Endothelial cell of umbilical vein (primary cell): ENCODE measurements at regions not wholly inside any gene's neighbourhood (a gene's known extent, or its start where the extent isn't known, plus 50 kb on each side); places are given as distances from the start of the nearest gene placed in this dataset.

Experiments
- BruUV-seq: library from RNA; stranded (reverse); fragments of 400-500 nt; replicated peaks from 2 replicates; lab custom pipeline; 2021; lab: Mats Ljungman, UMichigan
- CTCF ChIA-PET: fragments of 300-600, 350-600 bp; sonication (Branson Sonifier 250); formaldehyde crosslinking; loops from one replicate; lab custom pipeline; 2021; ENCODE audit warnings: antibody characterized with exemption, inconsistent platforms; lab: Charles Lee
- POLR2A ChIA-PET: fragments of 300-600, 350-600 bp; sonication (Branson Sonifier 250); formaldehyde crosslinking; loops from one replicate; lab custom pipeline; 2021; ENCODE audit warnings: antibody characterized with exemption, inconsistent platforms; lab: Charles Lee
- DNase-seq: peaks from one replicate; pipeline ENCODE4 v3.0.0-alpha.2; 2011; ENCODE audit warnings: low read depth, low spot score
- FAIRE-seq: peaks from 2 replicates; lab custom pipeline; 2011; peaks lifted over from hg19 to GRCh38; lab: Jason Lieb, UNC
- H2AFZ ChIP-seq: 2 replicates; pipeline ENCODE4 v1.6.0; 2012; ENCODE audit warnings: low read depth, low read length, control low read depth, inconsistent platforms
- H3K27ac ChIP-seq: 2 replicates; pipeline ENCODE4 v1.5.1; 2011; ENCODE audit warnings: low read depth, mild to moderate bottlenecking, control low read depth, low read length, moderate library complexity; ENCODE audit not compliant: insufficient read depth
- H3K27me3 ChIP-seq, 2 experiments: 2 replicates each; pipeline versions ENCODE4 v1.6.0 to v1.6.1; 2011; ENCODE audit warnings: low read length in 2 of 2, mixed read lengths in 1 of 2; ENCODE audit not compliant: control insufficient read depth in 2 of 2, insufficient read depth in 2 of 2
- H3K36me3 ChIP-seq, 2 experiments: 2 replicates in 1 of 2; 3 replicates in 1 of 2; pipeline ENCODE4 v1.5.1; 2011; ENCODE audit warnings: low read length in 2 of 2, mild to moderate bottlenecking in 1 of 2, moderate library complexity in 1 of 2; ENCODE audit not compliant: control insufficient read depth in 2 of 2, insufficient read depth in 2 of 2; ENCODE audit errors: extremely low read depth in 1 of 2
- H3K4me1 ChIP-seq: 3 replicates; pipeline ENCODE4 v1.5.1; 2011; ENCODE audit warnings: mild to moderate bottlenecking, low read length; ENCODE audit not compliant: control insufficient read depth, insufficient read depth; ENCODE audit errors: extremely low read depth
- H3K4me2 ChIP-seq: 2 replicates; pipeline ENCODE4 v1.6.1; 2011; ENCODE audit warnings: low read length, control low read depth, mixed read lengths; ENCODE audit not compliant: insufficient read depth
- H3K4me3 ChIP-seq, 3 experiments: fragments of 200-600 bp in 1 of 3; sonication (generic), shearing (Covaris generic) in 1 of 3; replicated peaks in 1 of 3; 2 replicates each; pipeline ENCODE4 v1.5.1; 2011 to 2016; ENCODE audit warnings: control low read depth in 3 of 3, low read length in 3 of 3, mild to moderate bottlenecking in 2 of 3, inconsistent platforms in 1 of 3, low read depth in 1 of 3, moderate library complexity in 1 of 3; ENCODE audit not compliant: insufficient read depth in 1 of 3
- H3K79me2 ChIP-seq: 2 replicates; pipeline ENCODE4 v1.6.0; 2012; ENCODE audit warnings: low read length, inconsistent platforms; ENCODE audit not compliant: control insufficient read depth, insufficient read depth
- H3K9ac ChIP-seq: replicated peaks from 2 replicates; pipeline ENCODE3; 2011; ENCODE audit warnings: low read length, control low read depth; ENCODE audit not compliant: insufficient read depth; ENCODE audit errors: extremely low read depth
- H3K9me1 ChIP-seq: replicated peaks from 3 replicates; pipeline ENCODE4 v1.6.0; 2011; ENCODE audit warnings: mild to moderate bottlenecking, low read length; ENCODE audit not compliant: control insufficient read depth, insufficient read depth; ENCODE audit errors: extremely low read depth
- H3K9me3 ChIP-seq: replicated peaks from 2 replicates; pipeline ENCODE4 v1.5.1; 2012; ENCODE audit warnings: low read length, inconsistent platforms; ENCODE audit not compliant: control insufficient read depth, insufficient read depth
- H4K20me1 ChIP-seq: replicated peaks from 2 replicates; pipeline ENCODE3; 2011; ENCODE audit warnings: mild to moderate bottlenecking, low read length; ENCODE audit not compliant: control insufficient read depth, insufficient read depth; ENCODE audit errors: extremely low read depth
- EZH2 ChIP-seq: IDR thresholded peaks from 2 replicates; pipeline ENCODE4 v1.6.1; 2012; ENCODE audit warnings: borderline replicate concordance, low read depth, mild to moderate bottlenecking, moderate library complexity, low read length, inconsistent platforms; ENCODE audit not compliant: severe bottlenecking
- FOS ChIP-seq: IDR thresholded peaks from 2 replicates; pipeline ENCODE4 v1.6.1; 2011; ENCODE audit warnings: mild to moderate bottlenecking, low read length, moderate library complexity, borderline replicate concordance; ENCODE audit not compliant: insufficient read depth
- GATA2 ChIP-seq: IDR thresholded peaks from 2 replicates; pipeline ENCODE4 v1.7.0; 2011; ENCODE audit warnings: low read depth, mild to moderate bottlenecking, moderate library complexity, mixed read lengths, low read length; ENCODE audit not compliant: insufficient read length, insufficient read depth
- JUN ChIP-seq: IDR thresholded peaks from 2 replicates; pipeline ENCODE4 v1.6.1; 2011; ENCODE audit warnings: borderline replicate concordance, low read depth; ENCODE audit not compliant: insufficient read length, insufficient read depth
- MYC ChIP-seq: IDR thresholded peaks from one replicate; pipeline ENCODE4 v1.6.1; 2011; ENCODE audit warnings: mild to moderate bottlenecking, low read depth, low read length
- POLR2A ChIP-seq: IDR thresholded peaks from 2 replicates; pipeline ENCODE4 v1.6.1; 2012; ENCODE audit warnings: low read depth, mild to moderate bottlenecking, control low read depth, low read length
- POLR2AphosphoS5 ChIP-seq: IDR thresholded peaks from 2 replicates; pipeline ENCODE4 v1.6.1; 2012; ENCODE audit warnings: low read depth, mild to moderate bottlenecking, control low read depth, low read length, moderate library complexity; ENCODE audit not compliant: insufficient read depth
- dilution Hi-C: fragments of 300-500 bp; cut with MboI; formaldehyde crosslinking; loops from one replicate; pipeline ENCODE4 v1.15.0; 2019; ENCODE audit warnings: low sequenced_read_pairs; ENCODE audit not compliant: extremely low pct_ligation_motif_present
- intact Hi-C: fragments of 100-400 bp; cut with micrococcal nuclease; formaldehyde crosslinking; loops from one replicate; pipeline ENCODE4 v1.10.0; 2022
- TF ChIP-seq, protein P1 (sequence below), 2 donors: IDR thresholded peaks; 1 replicate in 1 of 2; 2 replicates in 1 of 2; pipeline ENCODE4 v1.5.1; 2011; ENCODE audit warnings: low read length in 2 of 2, mild to moderate bottlenecking in 2 of 2, moderate library complexity in 2 of 2, control low read depth in 1 of 2, inconsistent platforms in 1 of 2, low read depth in 1 of 2; ENCODE audit not compliant: insufficient read depth in 1 of 2; ENCODE audit errors: extremely low read depth in 1 of 2
- TF ChIP-seq, protein P2 (sequence below): IDR thresholded peaks from 2 replicates; pipeline ENCODE4 v1.6.1; 2011; ENCODE audit not compliant: insufficient read depth, insufficient read length

DNA sequence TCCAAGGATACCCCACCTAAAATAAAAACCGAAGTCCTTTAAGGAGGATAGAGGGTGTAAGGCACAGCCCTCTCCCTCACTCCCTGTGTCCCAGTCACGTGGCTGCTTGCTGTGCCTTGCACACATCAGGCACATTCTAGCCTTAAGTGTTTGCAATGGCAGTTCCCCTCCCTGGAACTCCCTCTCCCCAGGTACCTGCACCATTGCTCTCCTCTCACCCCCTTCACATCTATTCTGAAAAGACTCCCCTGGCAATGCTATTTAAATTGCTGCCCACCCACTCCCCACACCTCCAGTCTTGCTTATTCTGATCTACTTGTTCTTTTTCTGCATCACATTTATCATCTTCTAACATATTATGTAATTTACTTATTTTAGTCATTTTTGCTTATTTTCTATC is 91.6 kb upstream of the LNX1 start:
- DNase-seq (no peak), FAIRE-seq (no peak)
- Histone ChIP-seq H4K20me1 (no peaks in the 10 kb centered on the region), H3K9me3 (no peaks in the 10 kb centered on the region), H3K4me2 (no peak overlapping the region), H3K4me1 (no peaks in the 10 kb centered on the region), H3K27ac (no peak overlapping the region), H3K9ac (no peak overlapping the region), H3K36me3 (no peaks in the 10 kb centered on the region), H3K4me3 (no peak overlapping the region), H3K27me3 (peaks cover 31 to 49% of the 10 kb centered on the region in 2 experiments), H3K79me2 (no peaks in the 10 kb centered on the region), H3K9me1 (no peaks in the 10 kb centered on the region), H2AFZ (no peak overlapping the region)
- intact Hi-C loops: no loop called here
- no TSS peak for BruUV-seq
- TF ChIP-seq MYC: no peak
- no peak for TF ChIP-seq FOS
- TF ChIP-seq POLR2AphosphoS5: no peak
- no peak for TF ChIP-seq GATA2
- TF ChIP-seq JUN: no peak
- TF ChIP-seq POLR2A: no peak
- TF ChIP-seq, protein P1, sequence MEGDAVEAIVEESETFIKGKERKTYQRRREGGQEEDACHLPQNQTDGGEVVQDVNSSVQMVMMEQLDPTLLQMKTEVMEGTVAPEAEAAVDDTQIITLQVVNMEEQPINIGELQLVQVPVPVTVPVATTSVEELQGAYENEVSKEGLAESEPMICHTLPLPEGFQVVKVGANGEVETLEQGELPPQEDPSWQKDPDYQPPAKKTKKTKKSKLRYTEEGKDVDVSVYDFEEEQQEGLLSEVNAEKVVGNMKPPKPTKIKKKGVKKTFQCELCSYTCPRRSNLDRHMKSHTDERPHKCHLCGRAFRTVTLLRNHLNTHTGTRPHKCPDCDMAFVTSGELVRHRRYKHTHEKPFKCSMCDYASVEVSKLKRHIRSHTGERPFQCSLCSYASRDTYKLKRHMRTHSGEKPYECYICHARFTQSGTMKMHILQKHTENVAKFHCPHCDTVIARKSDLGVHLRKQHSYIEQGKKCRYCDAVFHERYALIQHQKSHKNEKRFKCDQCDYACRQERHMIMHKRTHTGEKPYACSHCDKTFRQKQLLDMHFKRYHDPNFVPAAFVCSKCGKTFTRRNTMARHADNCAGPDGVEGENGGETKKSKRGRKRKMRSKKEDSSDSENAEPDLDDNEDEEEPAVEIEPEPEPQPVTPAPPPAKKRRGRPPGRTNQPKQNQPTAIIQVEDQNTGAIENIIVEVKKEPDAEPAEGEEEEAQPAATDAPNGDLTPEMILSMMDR (IDR thresholded peaks at IDR 0.05; ENCODE audit: extremely low read depth in 1 of 2, insufficient read depth in 1 of 2, low read depth in 1 of 2, low read length in 2 of 2): no peak
- TF ChIP-seq, protein P2, sequence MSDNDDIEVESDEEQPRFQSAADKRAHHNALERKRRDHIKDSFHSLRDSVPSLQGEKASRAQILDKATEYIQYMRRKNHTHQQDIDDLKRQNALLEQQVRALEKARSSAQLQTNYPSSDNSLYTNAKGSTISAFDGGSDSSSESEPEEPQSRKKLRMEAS: no peak
- no peak for TF ChIP-seq EZH2
- ChIA-PET CTCF (no interaction called here), POLR2A (no interaction called here)
- dilution Hi-C loops: no loop called here
